GM06990 (cell line): ENCODE measurements at regions not wholly inside any gene's neighbourhood (a gene's known extent, or its start where the extent isn't known, plus 50 kb on each side); places are given as distances from the start of the nearest gene placed in this dataset.

Experiments used
- DNase-seq: peaks from one replicate; pipeline ENCODE4 v3.0.0-alpha.2; 2011; ENCODE audit not compliant: insufficient read length; ENCODE audit errors: extremely low read depth
- H3K27me3 ChIP-seq: replicated peaks from 2 replicates; pipeline ENCODE4 v1.6.0; 2011; ENCODE audit warnings: low read length; ENCODE audit not compliant: control insufficient read depth, insufficient read depth
- H3K36me3 ChIP-seq: 2 replicates; pipeline ENCODE4 v1.5.1; 2011; ENCODE audit warnings: low read length; ENCODE audit not compliant: control insufficient read depth, insufficient read depth
- H3K4me3 ChIP-seq: replicated peaks from 2 replicates; pipeline ENCODE4 v1.5.1; 2011; ENCODE audit warnings: low read depth, mild to moderate bottlenecking, control low read depth, low read length
- CTCF ChIP-seq: IDR thresholded peaks from 2 replicates; pipeline ENCODE4 v1.5.1; 2011; ENCODE audit warnings: low read length, control low read depth, mild to moderate bottlenecking, inconsistent platforms; ENCODE audit not compliant: insufficient read depth, poor library complexity, severe bottlenecking

GRCh38 chr6:8905757-8906156, 470.4 kb upstream of the SLC35B3 start:
- DNase-seq, result no peak
- H3K36me3 ChIP-seq, result no peaks in the 10 kb centered on the region
- no peak for TF ChIP-seq CTCF
- no peaks in the 10 kb centered on the region for H3K27me3 ChIP-seq
- no peak overlapping the region for H3K4me3 ChIP-seq

DNA sequence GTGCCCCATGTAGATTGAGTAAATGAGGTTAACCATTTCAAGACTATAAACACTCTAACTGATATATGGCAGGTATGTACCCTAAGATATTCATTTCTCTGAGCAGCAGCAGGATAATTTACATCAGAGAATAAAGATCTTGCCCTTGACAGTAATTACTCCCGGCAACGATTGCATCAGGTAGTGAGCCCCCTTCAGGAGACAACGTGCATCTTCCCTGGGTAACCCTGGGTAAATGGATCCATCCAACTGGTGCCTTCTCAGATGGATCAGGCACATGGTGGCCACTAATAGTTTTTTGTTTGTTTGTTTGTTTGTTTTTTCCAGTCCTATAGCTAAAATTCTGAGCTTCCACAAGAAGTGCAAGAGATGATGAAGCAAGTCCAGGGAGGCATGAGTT, 469.4 kb upstream of the SLC35B3 start:
- DNase-seq, result no peak

DNA sequence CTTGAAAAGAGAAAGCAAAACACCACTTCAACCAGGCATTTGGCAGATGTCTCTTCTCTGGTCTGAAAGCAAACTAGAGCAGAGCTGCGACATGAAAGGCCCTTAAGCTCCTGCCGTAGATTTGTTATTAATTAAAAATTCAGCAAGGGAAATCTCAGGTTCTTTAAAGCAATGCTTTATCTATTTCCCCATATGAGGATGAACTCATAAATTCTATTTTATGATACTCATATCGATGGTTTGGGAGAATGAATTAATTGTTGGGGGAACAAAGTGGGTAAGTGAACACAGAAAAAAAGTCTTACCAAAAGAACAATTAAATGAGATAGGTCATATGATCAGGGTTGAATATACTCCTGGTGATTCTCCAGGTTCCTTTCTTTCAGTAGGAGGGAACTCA, 464.7 kb upstream of the SLC35B3 start:
- Histone ChIP-seq H3K36me3 (no peaks in the 10 kb centered on the region), H3K4me3 (no peak overlapping the region), H3K27me3 (no peaks in the 10 kb centered on the region)
- TF ChIP-seq CTCF, result no peak
- no peak for DNase-seq

More for the DNA sequence above, 469.4 kb upstream of the SLC35B3 start:
- peak; percentile 66 for TF ChIP-seq CTCF
- H3K36me3 ChIP-seq, result no peaks in the 10 kb centered on the region
- no peaks in the 10 kb centered on the region for H3K27me3 ChIP-seq
- H3K4me3 ChIP-seq, result no peak overlapping the region

GRCh38 chr6:8889514-8889913, 454.2 kb upstream of the SLC35B3 start:
- Histone ChIP-seq H3K36me3 (no peaks in the 10 kb centered on the region), H3K4me3 (no peak overlapping the region), H3K27me3 (no peaks in the 10 kb centered on the region)
- no peak for TF ChIP-seq CTCF
- DNase-seq, result no peak

DNA sequence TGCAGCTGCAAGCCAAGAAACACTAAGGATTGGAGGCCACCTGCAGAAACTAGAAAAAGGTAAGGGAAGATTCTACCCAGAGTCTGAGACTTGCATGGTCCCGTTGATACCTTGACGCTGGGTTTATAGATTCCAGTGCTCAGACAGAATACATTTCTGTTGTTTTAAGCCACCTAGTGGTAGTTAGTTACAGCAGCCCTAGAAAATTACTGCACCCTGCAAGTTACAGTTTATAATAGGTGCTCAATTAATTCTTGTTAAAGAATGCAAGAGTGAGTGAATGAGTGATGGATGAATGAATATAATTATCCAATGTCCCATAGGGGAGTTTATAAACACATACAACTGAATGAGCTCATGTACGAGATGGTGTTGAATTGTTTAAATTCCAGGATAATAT, 453.1 kb upstream of the SLC35B3 start:
- no peaks in the 10 kb centered on the region for H3K27me3 ChIP-seq

More for the DNA sequence above, 453.1 kb upstream of the SLC35B3 start:
- H3K4me3 ChIP-seq, result no peak overlapping the region
- DNase-seq, result no peak
- no peaks in the 10 kb centered on the region for H3K36me3 ChIP-seq
- TF ChIP-seq CTCF, result peak; percentile 53
